ENCODE measurements at regions not wholly inside any gene's neighbourhood (a gene's known extent, or its start where the extent isn't known, plus 50 kb on each side); places are given as distances from the start of the nearest gene placed in this dataset.

- TF ChIP-seq CTCF (IDR thresholded peaks at IDR 0.05; ENCODE audit: borderline replicate concordance, extremely low read depth, insufficient read depth), result no peak
- Histone ChIP-seq H3K27ac (ENCODE audit: low read depth in 2 of 2, low read length in 2 of 2) (no peak overlapping the region), H3K4me1 (ENCODE audit: control insufficient read depth in 2 of 3, insufficient read depth in 2 of 3, low read depth in 1 of 3, low read length in 3 of 3) (no peaks in the 10 kb centered on the region), H3K9ac (ENCODE audit: low read length in 3 of 3) (no peak overlapping the region), H3K4me3 (ENCODE audit: low read length in 3 of 3) (no peak overlapping the region), H3K9me3 (ENCODE audit: control insufficient read depth in 2 of 3, insufficient read depth in 1 of 3, low read length in 3 of 3) (peaks cover 0 to 2% (median 0%) of the 10 kb centered on the region in 3 donors), H3K27me3 (ENCODE audit: control insufficient read depth, insufficient read depth, low read length) (no peaks in the 10 kb centered on the region), H3K36me3 (ENCODE audit: control insufficient read depth in 2 of 3, insufficient read depth in 3 of 3, low read length in 3 of 3) (no peaks in the 10 kb centered on the region)
- no peak for DNase-seq
- intact Hi-C loops (cut with DNase I), result no loop called here
- FAIRE-seq, result no peak
Measured at GRCh38 chr7:110607050-110607857, 483.7 kb upstream of the LRRN3 start.

GRCh38 chr7:110609336-110609735, 481.6 kb upstream of the LRRN3 start:
- Histone ChIP-seq H3K27ac (ENCODE audit: low read depth in 2 of 2, low read length in 2 of 2) (no peak overlapping the region), H3K36me3 (ENCODE audit: control insufficient read depth in 2 of 3, insufficient read depth in 3 of 3, low read length in 3 of 3) (no peaks in the 10 kb centered on the region), H3K27me3 (ENCODE audit: control insufficient read depth, insufficient read depth, low read length) (no peaks in the 10 kb centered on the region), H3K9ac (ENCODE audit: low read length in 3 of 3) (no peak overlapping the region), H3K9me3 (ENCODE audit: control insufficient read depth in 2 of 3, insufficient read depth in 1 of 3, low read length in 3 of 3) (peaks cover 0 to 2% (median 0%) of the 10 kb centered on the region in 3 donors), H3K4me3 (ENCODE audit: low read length in 3 of 3) (no peak overlapping the region), H3K4me1 (ENCODE audit: control insufficient read depth in 2 of 3, insufficient read depth in 2 of 3, low read depth in 1 of 3, low read length in 3 of 3) (no peaks in the 10 kb centered on the region)
- FAIRE-seq (no peak), DNase-seq (no peak)
- intact Hi-C loops (cut with DNase I), result no loop called here
- no peak for TF ChIP-seq CTCF (IDR thresholded peaks at IDR 0.05; ENCODE audit: borderline replicate concordance, extremely low read depth, insufficient read depth)

GRCh38 chr7:110612680-110613079, 478.2 kb upstream of the LRRN3 start:
- FAIRE-seq, result no peak
- peaks cover 0 to 2% (median 0%) of the 10 kb centered on the region in 3 donors for H3K9me3 ChIP-seq (ENCODE audit: control insufficient read depth in 2 of 3, insufficient read depth in 1 of 3, low read length in 3 of 3)
- intact Hi-C loops (cut with DNase I), result no loop called here
- H3K4me1 ChIP-seq (ENCODE audit: control insufficient read depth in 2 of 3, insufficient read depth in 2 of 3, low read depth in 1 of 3, low read length in 3 of 3), result no peaks in the 10 kb centered on the region
- no peak for TF ChIP-seq CTCF (IDR thresholded peaks at IDR 0.05; ENCODE audit: borderline replicate concordance, extremely low read depth, insufficient read depth)
- H3K27me3 ChIP-seq (ENCODE audit: control insufficient read depth, insufficient read depth, low read length), result no peaks in the 10 kb centered on the region
- H3K27ac ChIP-seq (ENCODE audit: low read depth in 2 of 2, low read length in 2 of 2), result no peak overlapping the region
- H3K4me3 ChIP-seq (ENCODE audit: low read length in 3 of 3), result no peak overlapping the region
- H3K9ac ChIP-seq (ENCODE audit: low read length in 3 of 3), result no peak overlapping the region
- H3K36me3 ChIP-seq (ENCODE audit: control insufficient read depth in 2 of 3, insufficient read depth in 3 of 3, low read length in 3 of 3), result no peaks in the 10 kb centered on the region
- DNase-seq, result no peak
